ENCODE measurements at regions not wholly inside any gene's neighbourhood (a gene's known extent, or its start where the extent isn't known, plus 50 kb on each side); places are given as distances from the start of the nearest gene placed in this dataset.

DNA sequence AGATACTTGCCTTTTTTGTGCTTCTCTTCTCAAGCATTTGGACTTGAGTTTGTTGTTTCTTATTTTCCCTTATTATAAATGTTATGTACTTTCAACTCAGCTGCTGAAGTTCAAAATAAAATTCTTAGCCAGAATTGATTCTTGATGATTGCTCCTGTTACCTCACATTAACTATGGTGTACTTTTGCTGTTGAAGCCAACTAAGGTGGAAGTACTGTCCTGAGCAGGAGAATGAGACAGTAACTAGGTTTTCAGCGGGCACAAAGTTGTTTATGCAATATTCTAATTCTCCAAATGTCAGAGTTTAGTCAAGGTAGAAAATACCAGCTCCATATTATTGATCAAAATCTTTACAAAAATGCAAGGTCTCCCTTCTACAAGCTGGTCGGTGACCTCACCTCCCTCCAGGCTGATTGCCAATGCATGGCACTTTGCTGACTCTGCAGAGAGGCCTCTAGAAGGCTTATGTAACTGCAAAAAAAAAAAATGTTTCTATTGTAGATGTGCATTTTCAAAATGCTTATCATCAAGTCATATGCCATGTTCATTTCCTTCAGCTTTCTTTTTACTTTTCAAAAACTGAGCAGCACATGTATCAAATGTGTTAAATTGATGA is 1783.5 kb upstream of the WWC1 start:
- TF ChIP-seq, protein P1, sequence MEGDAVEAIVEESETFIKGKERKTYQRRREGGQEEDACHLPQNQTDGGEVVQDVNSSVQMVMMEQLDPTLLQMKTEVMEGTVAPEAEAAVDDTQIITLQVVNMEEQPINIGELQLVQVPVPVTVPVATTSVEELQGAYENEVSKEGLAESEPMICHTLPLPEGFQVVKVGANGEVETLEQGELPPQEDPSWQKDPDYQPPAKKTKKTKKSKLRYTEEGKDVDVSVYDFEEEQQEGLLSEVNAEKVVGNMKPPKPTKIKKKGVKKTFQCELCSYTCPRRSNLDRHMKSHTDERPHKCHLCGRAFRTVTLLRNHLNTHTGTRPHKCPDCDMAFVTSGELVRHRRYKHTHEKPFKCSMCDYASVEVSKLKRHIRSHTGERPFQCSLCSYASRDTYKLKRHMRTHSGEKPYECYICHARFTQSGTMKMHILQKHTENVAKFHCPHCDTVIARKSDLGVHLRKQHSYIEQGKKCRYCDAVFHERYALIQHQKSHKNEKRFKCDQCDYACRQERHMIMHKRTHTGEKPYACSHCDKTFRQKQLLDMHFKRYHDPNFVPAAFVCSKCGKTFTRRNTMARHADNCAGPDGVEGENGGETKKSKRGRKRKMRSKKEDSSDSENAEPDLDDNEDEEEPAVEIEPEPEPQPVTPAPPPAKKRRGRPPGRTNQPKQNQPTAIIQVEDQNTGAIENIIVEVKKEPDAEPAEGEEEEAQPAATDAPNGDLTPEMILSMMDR (IDR thresholded peaks at IDR 0.05): no peak
- no peak for TF ChIP-seq POLR2A (IDR thresholded peaks at IDR 0.05)

Data from thyroid gland (tissue), 4 donors.